Activated CD4-positive, alpha-beta T cell treated with anti-CD3 and anti-CD28 coated beads, Interleukin-2, amount 10 ng/mL, durations not matched to agents 24 days and 14 days (primary cell): ENCODE measurements at regions not wholly inside any gene's neighbourhood (a gene's known extent, or its start where the extent isn't known, plus 50 kb on each side); places are given as distances from the start of the nearest gene placed in this dataset.

Experiments
- DNase-seq: peaks from one replicate; pipeline ENCODE4 v3.0.0; 2022
- H3K27ac Mint-ChIP-seq: one replicate; pipeline ENCODE4 v1.8.0; 2022; ENCODE audit warnings: mild to moderate bottlenecking, mixed read lengths
- H3K27me3 Mint-ChIP-seq: one replicate; pipeline ENCODE4 v1.8.0; 2022; ENCODE audit warnings: mixed read lengths
- H3K36me3 Mint-ChIP-seq: one replicate; pipeline ENCODE4 v1.8.0; 2022; ENCODE audit warnings: low read depth, mild to moderate bottlenecking, mixed read lengths
- H3K4me1 Mint-ChIP-seq: one replicate; pipeline ENCODE4 v1.8.0; 2021; ENCODE audit warnings: mixed read lengths
- H3K4me3 Mint-ChIP-seq: one replicate; pipeline ENCODE4 v1.8.0; 2022; ENCODE audit warnings: mild to moderate bottlenecking, moderate library complexity, mixed read lengths
- H3K9me3 Mint-ChIP-seq: one replicate; pipeline ENCODE4 v1.8.0; 2021; ENCODE audit warnings: mixed read lengths
- intact Hi-C: fragments of 100-400 bp; cut with micrococcal nuclease; formaldehyde crosslinking; loops from one replicate; pipeline ENCODE4 v1.15.1; 2023

DNA sequence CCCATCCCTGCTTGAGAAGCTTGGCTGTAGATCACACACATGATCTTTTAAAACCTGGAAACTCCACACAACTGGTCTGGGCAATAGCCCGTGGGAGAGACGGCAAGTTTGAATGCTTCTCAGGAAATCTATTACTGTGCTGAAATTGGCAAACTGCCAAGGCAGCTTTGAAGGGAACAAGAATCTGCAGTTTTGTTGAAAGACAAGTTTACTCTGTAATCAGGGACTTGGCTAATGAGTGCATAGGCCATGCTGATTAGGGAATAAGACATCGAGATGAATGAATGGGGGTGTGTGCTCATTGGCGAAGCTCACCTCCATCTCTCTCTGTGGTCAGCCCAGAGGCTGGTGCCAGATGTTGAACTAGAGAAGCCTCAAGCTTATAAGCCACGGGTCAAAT is 218.8 kb downstream of the HIPK3 start:
- Mint-ChIP-seq H3K9me3 (peaks cover 3% of the 10 kb centered on the region), H3K27me3 (peaks cover 8% of the 10 kb centered on the region), H3K4me3 (no peak overlapping the region), H3K36me3 (no peaks in the 10 kb centered on the region), H3K4me1 (no peaks in the 10 kb centered on the region), H3K27ac (no peak overlapping the region)
- intact Hi-C loops = no loop called here
- DNase-seq = no peak

DNA sequence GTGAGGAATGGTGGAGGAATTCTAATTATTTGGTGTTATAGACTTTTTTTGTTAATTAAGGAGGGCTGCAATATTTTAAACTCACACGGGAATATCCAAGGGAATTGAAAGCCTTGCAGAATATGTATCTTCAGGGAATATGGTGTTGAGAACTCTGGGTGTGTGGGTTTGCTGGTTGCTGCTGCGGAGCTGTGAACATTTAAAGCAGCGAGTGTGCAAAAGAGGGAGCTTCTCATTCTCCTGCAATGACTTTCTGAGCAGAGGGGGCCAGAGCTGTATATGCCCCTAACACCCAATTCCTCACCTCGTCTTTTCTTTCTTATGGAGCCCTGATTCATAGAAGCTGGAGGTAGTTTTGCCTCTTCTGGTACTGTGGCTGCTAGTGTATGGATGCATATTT is 217.7 kb downstream of the HIPK3 start:
- intact Hi-C loops = no loop called here
- H3K9me3 Mint-ChIP-seq = peaks cover 3% of the 10 kb centered on the region
- peaks cover 5% of the 10 kb centered on the region for H3K27me3 Mint-ChIP-seq
- no peak overlapping the region for H3K4me3 Mint-ChIP-seq
- DNase-seq = no peak
- no peak overlapping the region for H3K27ac Mint-ChIP-seq
- H3K36me3 Mint-ChIP-seq = no peaks in the 10 kb centered on the region
- no peaks in the 10 kb centered on the region for H3K4me1 Mint-ChIP-seq

DNA sequence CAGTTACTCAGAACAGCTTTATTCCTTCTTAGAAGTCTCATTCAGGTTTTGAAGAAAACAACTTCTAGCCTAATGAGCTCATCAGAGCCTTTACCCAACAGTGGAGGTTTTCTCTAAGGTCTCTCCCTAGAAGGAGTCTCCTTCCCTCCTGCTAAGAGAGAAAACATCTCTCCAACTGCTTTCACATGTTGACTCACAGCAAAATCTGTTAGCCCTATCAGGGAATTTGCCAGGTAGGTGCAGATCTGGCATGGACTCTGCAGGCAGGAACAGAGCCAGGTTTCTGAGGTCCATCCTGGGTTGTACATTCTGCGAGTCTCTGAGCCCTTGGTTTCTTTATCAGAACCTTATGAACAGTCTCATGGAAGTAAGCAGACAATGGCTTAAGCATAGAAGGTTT is 214.4 kb downstream of the HIPK3 start:
- no peak overlapping the region for H3K27ac Mint-ChIP-seq
- no peaks in the 10 kb centered on the region for H3K36me3 Mint-ChIP-seq
- intact Hi-C loops = no loop called here
- H3K9me3 Mint-ChIP-seq = peaks cover 3% of the 10 kb centered on the region
- no peak overlapping the region for H3K4me3 Mint-ChIP-seq
- H3K27me3 Mint-ChIP-seq = no peaks in the 10 kb centered on the region
- DNase-seq = no peak
- H3K4me1 Mint-ChIP-seq = no peaks in the 10 kb centered on the region

DNA sequence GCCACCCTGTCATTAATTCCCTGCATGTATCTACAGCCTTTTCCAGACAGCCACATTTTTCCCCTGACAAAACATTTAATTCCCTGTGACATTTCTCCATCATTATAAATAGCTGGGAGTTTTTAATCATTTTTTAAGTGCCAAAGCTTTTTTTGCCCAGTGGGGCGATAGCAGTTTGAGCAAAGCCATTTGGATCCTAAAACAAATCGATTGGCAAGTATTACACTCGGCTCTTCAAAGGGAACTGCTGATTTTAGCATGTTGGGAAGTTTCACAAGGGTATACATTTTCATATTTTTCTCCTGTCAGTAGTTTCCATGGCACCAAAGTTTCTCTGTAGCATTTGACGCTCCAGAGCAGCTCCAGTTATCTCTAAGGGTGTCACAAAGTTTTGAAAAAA is 210.8 kb downstream of the HIPK3 start:
- Mint-ChIP-seq H3K27ac (no peak overlapping the region), H3K4me1 (no peaks in the 10 kb centered on the region), H3K9me3 (peaks cover 3% of the 10 kb centered on the region), H3K36me3 (no peaks in the 10 kb centered on the region), H3K27me3 (no peaks in the 10 kb centered on the region), H3K4me3 (no peak overlapping the region)
- intact Hi-C loops = no loop called here
- DNase-seq = no peak

DNA sequence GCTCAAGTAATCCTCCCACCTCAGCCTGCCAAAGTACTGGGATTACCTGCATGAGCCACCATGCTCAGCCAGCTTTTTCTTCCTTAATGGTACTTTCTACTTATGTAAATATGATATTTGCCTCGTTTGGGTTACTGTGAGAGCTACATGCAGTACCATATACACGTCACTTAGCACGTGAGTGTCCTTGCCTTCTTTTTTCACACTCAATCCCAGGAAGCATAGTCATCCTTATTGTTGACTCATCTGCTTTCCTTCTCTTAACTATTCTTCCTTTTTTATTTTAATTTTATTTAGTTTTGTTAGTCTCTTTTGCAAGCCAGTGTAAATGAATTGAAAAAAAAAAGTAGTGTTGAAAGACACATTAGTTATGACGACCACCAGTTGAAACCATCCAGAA is 205.9 kb downstream of the HIPK3 start:
- H3K9me3 Mint-ChIP-seq = no peaks in the 10 kb centered on the region
- intact Hi-C loops = no loop called here
- DNase-seq = no peak
- no peak overlapping the region for H3K27ac Mint-ChIP-seq
- no peaks in the 10 kb centered on the region for H3K36me3 Mint-ChIP-seq
- no peaks in the 10 kb centered on the region for H3K4me1 Mint-ChIP-seq
- no peak overlapping the region for H3K4me3 Mint-ChIP-seq
- H3K27me3 Mint-ChIP-seq = peaks cover 1% of the 10 kb centered on the region

DNA sequence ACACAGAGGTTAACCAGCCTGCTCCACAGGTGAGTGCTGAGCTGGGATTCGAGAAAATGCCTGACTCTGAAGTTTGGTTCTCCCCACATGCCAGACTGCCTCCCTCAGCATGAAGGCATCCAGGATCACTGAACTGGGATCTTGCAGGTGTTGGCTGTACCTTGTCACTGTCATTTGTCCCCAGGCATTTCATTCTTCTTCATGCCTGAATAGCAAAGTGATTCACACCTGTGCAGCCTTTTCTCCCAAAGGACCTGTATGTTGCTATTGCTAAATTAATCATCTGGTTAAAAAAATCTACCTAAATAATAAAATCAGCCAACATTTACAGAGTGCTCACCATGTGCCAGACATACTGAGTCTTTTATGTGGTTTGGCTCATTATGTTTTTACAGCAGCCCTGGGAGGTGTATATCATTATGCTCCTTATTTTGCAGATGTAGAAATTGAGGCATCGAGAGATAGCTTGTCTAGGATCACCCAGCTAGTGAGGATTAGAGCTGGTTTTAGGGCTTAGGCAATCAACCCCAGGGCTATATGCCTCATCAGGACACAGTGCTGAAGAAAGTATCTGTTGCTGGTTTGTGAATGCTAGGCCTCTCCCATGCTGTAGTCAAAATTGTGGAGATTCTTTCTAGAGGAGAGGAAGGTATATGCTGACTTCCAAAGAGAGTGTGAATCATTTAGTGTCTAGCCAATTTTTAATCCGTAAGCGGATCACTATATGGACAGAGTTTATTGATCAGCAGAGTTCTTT is 204.4 kb downstream of the HIPK3 start:
- H3K9me3 Mint-ChIP-seq = no peaks in the 10 kb centered on the region
- intact Hi-C loops = no loop called here
- no peak overlapping the region for H3K27ac Mint-ChIP-seq
- H3K4me3 Mint-ChIP-seq = no peak overlapping the region
- H3K27me3 Mint-ChIP-seq = peaks cover 1% of the 10 kb centered on the region
- H3K36me3 Mint-ChIP-seq = no peaks in the 10 kb centered on the region
- DNase-seq = no peak
- no peaks in the 10 kb centered on the region for H3K4me1 Mint-ChIP-seq

DNA sequence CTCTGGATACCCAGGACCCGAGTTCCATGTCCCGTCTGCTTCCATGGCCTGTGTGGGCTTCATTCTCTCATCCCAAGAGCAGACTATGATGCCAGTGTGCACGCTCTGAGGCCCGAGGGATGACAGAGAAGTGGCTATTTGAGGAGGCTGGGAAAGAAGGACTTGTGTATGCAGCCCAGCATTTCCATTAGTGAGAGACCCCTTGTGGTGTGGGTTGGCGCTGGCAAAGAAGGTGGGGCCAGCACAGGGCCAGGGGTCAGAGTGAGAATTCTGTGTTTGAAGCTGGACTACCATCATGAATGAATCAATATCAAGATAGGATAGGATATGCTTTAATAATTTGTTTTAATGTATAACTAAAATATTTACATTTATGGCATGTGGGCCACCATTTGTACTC is 200.8 kb downstream of the HIPK3 start:
- Mint-ChIP-seq H3K4me3 (no peak overlapping the region), H3K27ac (no peak overlapping the region)
- intact Hi-C loops = no loop called here

DNA sequence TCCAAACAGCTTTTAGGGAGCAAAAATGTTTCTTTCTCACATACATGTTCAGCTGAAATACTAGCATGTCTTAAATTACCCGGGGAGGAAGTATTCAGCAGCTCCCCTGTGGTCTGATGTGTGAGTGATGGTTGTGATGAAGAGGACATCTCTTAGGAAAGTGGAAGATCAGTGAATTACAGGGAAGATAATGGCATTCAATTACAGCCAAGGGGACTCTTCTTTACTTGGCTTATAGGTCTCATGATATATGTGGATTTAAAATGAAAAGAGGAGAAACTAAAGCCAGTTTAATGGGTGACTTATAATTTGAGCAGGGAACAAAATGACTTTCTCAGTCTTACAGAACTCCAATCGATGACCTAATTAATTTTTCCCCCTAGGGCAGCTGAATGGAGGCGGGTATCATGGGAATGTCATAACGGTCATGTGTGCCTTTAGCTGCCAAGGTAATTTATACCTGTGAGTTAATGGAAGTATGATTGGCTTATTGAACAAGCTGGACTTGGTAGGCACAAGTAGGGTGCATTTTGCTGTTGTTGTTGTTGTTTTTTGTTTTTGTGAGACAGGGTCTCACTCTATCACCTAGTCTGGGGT is 198.8 kb downstream of the HIPK3 start:
- no peak for DNase-seq
- Mint-ChIP-seq H3K27ac (no peak overlapping the region), H3K4me3 (no peak overlapping the region), H3K27me3 (peaks cover 7% of the 10 kb centered on the region), H3K9me3 (no peaks in the 10 kb centered on the region), H3K4me1 (no peaks in the 10 kb centered on the region), H3K36me3 (no peaks in the 10 kb centered on the region)
- intact Hi-C loops = no loop called here

More for the DNA sequence above, 200.8 kb downstream of the HIPK3 start:
- Mint-ChIP-seq H3K36me3 (no peaks in the 10 kb centered on the region), H3K27me3 (peaks cover 4% of the 10 kb centered on the region), H3K4me1 (no peaks in the 10 kb centered on the region), H3K9me3 (no peaks in the 10 kb centered on the region)
- DNase-seq = no peak

DNA sequence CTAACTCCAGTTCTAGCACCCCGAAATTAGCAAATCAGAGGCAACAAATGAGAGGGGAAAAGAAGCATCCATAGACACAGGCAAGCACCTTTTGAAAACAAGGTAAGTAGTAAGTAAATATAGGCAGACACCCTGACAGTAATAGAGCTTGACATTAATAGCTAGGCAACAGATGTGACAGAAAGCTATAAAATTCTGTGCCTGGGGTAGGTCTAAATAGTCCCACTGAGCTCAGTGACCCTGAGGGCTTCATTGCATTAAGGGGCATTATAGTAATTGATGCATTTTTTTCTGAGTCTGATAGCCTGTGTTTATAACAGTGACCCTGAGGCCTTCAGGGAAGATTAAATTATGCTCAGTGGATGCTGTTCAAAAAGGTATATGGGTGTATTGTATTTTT is 197.1 kb downstream of the HIPK3 start:
- no peak for DNase-seq
- Mint-ChIP-seq H3K4me1 (no peaks in the 10 kb centered on the region), H3K4me3 (no peak overlapping the region), H3K9me3 (no peaks in the 10 kb centered on the region), H3K27ac (no peak overlapping the region), H3K36me3 (no peaks in the 10 kb centered on the region), H3K27me3 (peaks cover 7% of the 10 kb centered on the region)
- intact Hi-C loops = no loop called here

DNA sequence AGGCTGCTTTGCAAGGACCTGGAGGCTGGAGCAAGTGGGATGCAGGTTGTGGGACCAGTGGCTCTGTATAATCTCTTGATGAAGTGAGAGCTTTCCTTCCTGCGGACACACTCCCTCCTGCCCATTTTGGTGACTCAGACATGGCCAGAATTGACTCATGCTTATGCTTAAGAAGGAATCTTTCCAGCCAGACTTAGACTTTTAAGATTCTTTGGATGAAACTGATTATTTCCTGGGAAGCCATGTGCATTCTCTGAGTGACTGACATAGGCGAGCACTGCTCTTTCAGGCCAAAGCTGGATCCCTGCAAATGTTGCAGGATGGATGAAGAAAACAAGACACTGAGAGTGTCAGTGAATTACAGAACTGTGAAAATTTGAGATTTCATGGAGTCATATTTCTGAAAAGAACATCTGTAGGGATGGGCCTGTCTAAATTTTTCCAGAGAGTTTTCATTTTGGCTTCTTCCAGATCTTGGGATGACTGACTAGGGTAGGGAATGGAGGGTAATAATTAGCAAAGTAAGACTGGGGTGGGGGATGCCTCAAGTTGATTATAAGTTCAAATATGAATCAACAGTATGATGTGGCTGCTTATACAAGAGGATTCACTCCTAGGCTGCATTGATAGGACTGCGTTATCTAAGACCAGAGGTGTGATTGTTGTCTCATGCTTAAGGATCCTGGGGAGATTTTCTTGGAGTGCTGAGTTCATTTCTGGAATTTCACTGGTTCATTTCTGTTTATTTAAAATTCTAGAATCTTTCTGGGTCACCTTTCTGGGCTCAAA is 195.8 kb downstream of the HIPK3 start:
- Mint-ChIP-seq H3K4me3 (no peak overlapping the region), H3K36me3 (no peaks in the 10 kb centered on the region), H3K27me3 (peaks cover 7% of the 10 kb centered on the region), H3K9me3 (no peaks in the 10 kb centered on the region), H3K27ac (no peak overlapping the region), H3K4me1 (no peaks in the 10 kb centered on the region)
- intact Hi-C loops = no loop called here
- no peak for DNase-seq

DNA sequence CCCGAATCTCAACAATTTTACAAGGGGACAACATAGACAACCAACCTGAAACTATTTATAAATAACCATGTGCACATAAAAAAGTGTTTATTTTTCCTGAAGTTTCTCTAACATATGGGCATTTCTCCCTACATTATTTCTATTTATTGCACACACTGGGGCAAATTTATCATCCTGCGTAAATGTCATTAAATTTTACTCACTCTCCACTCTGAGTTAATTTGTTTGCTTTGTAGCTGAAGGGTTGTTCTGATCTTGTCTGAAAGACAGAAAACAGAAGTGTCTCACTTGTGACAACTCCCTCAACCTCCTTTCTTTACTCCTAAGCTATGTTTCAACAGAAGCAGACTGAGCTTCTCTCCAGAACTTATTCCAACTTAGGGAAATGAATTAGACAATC is 194.2 kb downstream of the HIPK3 start:
- intact Hi-C loops = no loop called here
- Mint-ChIP-seq H3K27me3 (peaks cover 7% of the 10 kb centered on the region), H3K27ac (no peak overlapping the region), H3K36me3 (no peaks in the 10 kb centered on the region), H3K4me3 (no peak overlapping the region), H3K4me1 (no peaks in the 10 kb centered on the region), H3K9me3 (no peaks in the 10 kb centered on the region)
- no peak for DNase-seq

DNA sequence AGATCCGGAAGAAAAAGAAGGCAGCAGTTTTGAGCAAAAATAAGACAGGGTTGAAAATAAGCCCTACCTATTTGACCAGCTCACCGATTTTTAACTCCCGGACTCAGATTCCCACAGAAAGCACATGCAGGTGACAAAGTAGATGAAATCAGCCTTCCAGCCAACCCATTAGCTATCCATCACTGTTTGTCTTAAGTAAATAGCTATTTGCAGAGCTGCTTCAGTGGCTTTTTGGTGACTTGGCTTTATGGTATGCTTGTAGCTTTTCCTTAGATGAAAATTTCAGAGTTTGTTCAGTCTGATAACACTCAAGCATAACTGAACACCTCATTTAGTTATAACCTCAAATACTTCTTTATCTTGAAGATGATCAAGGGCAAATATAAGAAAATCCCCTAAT is 192.6 kb downstream of the HIPK3 start:
- no peak for DNase-seq

DNA sequence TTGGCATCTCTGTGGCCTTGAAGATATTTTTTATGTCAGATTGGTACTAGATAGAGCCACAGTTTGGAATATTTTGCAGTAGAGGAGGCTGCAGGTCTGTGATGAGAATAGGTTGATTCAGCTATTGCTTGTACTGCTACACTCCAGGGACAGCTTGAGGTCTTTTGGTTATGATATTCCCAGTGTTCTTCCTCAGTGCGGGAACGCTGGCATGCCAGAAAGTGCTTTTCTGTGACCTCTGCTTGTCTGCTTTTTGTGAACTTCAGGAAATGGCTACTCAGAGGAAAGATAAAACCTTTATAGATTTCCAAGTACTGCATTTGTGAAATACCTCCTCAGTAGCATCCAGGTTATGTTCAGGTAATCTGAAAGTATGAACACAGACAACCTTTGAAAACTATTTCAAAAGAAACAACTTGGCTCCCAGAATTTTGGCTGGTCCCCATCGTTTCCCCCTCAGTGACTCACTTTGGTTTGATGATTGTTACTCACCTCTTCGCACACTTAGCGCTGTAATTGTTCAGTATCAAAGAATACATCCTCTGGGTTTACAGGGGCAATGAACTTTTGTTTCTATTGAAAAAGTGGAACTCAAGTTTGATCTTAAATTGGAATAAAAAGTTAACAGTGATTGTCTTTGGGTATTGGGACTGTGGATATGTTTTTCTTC is 191.4 kb downstream of the HIPK3 start:
- Mint-ChIP-seq H3K36me3 (no peaks in the 10 kb centered on the region), H3K27ac (no peak overlapping the region), H3K9me3 (no peaks in the 10 kb centered on the region), H3K4me3 (no peak overlapping the region), H3K4me1 (no peaks in the 10 kb centered on the region), H3K27me3 (peaks cover 5% of the 10 kb centered on the region)
- DNase-seq = no peak
- intact Hi-C loops = no loop called here

More for the DNA sequence above, 192.6 kb downstream of the HIPK3 start:
- intact Hi-C loops = no loop called here
- no peak overlapping the region for H3K4me3 Mint-ChIP-seq
- H3K27ac Mint-ChIP-seq = no peak overlapping the region
- no peaks in the 10 kb centered on the region for H3K36me3 Mint-ChIP-seq
- no peaks in the 10 kb centered on the region for H3K4me1 Mint-ChIP-seq
- peaks cover 7% of the 10 kb centered on the region for H3K27me3 Mint-ChIP-seq
- H3K9me3 Mint-ChIP-seq = no peaks in the 10 kb centered on the region

DNA sequence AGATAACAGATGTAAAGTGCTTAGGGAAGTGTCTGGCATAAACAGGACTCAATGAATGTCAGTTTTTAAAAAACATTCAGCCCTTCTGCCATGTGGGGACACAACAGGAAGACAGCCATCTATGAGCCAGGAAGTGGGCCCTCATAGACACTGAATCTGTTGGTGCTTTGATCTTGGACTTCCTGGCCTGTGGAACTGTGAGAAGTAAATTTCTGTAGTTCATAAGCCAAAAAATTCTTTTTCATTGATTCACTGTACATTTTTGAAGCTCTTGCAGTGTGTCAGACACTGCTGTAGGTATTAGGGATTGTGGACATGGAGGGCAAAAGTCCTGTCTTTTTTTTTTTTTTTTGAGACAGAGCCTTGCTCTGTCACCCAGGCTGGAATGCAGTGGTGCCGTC is 188.6 kb downstream of the HIPK3 start:
- DNase-seq = no peak
- intact Hi-C loops = no loop called here
- Mint-ChIP-seq H3K4me3 (no peak overlapping the region), H3K27ac (no peak overlapping the region), H3K9me3 (no peaks in the 10 kb centered on the region), H3K4me1 (no peaks in the 10 kb centered on the region), H3K36me3 (no peaks in the 10 kb centered on the region), H3K27me3 (no peaks in the 10 kb centered on the region)
